ENCODE measurements at regions not wholly inside any gene's neighbourhood (a gene's known extent, or its start where the extent isn't known, plus 50 kb on each side); places are given as distances from the start of the nearest gene placed in this dataset.
"Not testable (repeated sequence)": the region's sequence is repeated elsewhere in the genome, so short reads cannot be mapped to it uniquely, and the experiment has no call there.

DNA sequence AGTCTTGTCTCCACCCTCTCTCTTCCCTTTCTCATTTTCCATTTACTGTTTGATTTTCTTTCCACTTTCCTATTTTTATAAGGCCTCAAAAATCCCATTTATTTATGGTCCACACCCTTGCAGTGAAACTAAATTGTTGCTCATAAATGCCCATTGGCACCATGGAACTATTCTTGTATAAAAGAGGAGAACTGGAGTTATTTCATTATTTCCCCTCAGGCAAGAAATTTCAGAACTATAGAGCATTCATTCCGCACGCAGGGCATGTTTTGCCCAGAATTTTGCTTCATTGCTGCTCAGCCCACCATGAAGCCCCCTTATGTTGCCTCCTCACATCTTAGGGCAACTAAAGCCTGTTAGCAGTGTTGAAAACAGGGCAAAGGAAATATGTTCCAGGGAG is 113.7 kb upstream of the MMADHC start:
- no peaks in the 10 kb centered on the region for H3K9me3 ChIP-seq
- intact Hi-C loops (cut with DNase I), result no loop called here
- H3K27me3 ChIP-seq, result no peaks in the 10 kb centered on the region
- no peak overlapping the region for H3K27ac ChIP-seq
- H3K4me1 ChIP-seq, result no peaks in the 10 kb centered on the region
- WGBS, 2 donors, result 85 to 92% methylated on average over 2 of the region's 2 CpGs
- DNase-seq, result no peak
- H3K36me3 ChIP-seq, result no peaks in the 10 kb centered on the region
- TF ChIP-seq POLR2A (IDR thresholded peaks at IDR 0.05), result no peak
- TF ChIP-seq, protein P1, sequence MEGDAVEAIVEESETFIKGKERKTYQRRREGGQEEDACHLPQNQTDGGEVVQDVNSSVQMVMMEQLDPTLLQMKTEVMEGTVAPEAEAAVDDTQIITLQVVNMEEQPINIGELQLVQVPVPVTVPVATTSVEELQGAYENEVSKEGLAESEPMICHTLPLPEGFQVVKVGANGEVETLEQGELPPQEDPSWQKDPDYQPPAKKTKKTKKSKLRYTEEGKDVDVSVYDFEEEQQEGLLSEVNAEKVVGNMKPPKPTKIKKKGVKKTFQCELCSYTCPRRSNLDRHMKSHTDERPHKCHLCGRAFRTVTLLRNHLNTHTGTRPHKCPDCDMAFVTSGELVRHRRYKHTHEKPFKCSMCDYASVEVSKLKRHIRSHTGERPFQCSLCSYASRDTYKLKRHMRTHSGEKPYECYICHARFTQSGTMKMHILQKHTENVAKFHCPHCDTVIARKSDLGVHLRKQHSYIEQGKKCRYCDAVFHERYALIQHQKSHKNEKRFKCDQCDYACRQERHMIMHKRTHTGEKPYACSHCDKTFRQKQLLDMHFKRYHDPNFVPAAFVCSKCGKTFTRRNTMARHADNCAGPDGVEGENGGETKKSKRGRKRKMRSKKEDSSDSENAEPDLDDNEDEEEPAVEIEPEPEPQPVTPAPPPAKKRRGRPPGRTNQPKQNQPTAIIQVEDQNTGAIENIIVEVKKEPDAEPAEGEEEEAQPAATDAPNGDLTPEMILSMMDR (IDR thresholded peaks at IDR 0.05), result no peak
- no peak overlapping the region for H3K4me3 ChIP-seq

DNA sequence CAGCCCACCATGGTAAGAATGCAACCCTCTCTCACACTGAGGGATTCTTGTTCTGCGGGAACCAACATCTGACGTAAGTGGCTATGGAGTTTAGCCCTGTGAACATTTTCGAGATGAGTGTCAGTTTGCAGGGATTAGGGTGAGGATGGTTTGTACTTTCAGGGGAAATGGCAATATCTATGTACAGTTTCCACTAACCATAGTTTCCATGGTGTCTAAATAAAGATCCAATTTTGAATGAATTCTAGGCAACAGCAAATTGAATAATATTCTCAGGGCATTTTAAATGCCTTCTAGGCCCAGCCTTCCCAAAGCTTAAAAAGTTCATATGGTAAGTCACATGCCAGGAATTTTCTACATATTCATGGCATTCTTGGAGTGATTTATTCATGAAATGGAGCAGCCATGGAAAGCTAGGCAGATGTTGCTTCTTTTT is 105.4 kb upstream of the MMADHC start:
- intact Hi-C loops (cut with DNase I), result no loop called here
- H3K27me3 ChIP-seq, result no peaks in the 10 kb centered on the region
- H3K36me3 ChIP-seq, result no peaks in the 10 kb centered on the region
- H3K27ac ChIP-seq, result no peak overlapping the region
- H3K4me3 ChIP-seq, result no peak overlapping the region
- no peaks in the 10 kb centered on the region for H3K4me1 ChIP-seq
- no peaks in the 10 kb centered on the region for H3K9me3 ChIP-seq
- no peak for DNase-seq
- TF ChIP-seq, protein P1 (IDR thresholded peaks at IDR 0.05), result no peak
- TF ChIP-seq POLR2A (IDR thresholded peaks at IDR 0.05), result no peak
- WGBS, 2 donors, result 58 to 75% methylated on average over 3 of the region's 3 CpGs

DNA sequence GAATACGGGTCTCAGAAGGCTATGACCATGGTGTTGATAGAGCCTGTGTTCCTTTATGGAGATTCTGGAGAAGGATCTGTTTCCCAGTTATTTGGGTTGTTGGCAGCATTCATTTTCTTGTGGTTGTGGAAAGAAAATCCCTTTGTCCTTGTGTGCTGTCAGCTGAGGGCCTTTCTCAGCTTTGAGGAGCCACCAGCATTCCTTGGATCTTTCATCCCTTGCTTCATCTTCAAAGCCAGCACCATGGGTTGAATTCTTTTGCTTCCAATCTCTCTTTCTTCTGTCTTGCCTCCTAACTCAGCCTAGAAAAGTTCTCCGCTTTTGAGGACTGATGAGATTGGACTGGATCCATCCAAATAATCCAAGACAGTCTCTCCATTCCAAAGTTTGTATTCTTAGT is 103.2 kb upstream of the MMADHC start:
- Histone ChIP-seq H3K4me3 (no peak overlapping the region), H3K36me3 (no peaks in the 10 kb centered on the region), H3K9me3 (no peaks in the 10 kb centered on the region), H3K4me1 (no peaks in the 10 kb centered on the region), H3K27me3 (no peaks in the 10 kb centered on the region), H3K27ac (no peak overlapping the region)
- WGBS, 2 donors, result 64 to 83% methylated on average over 2 of the region's 2 CpGs
- intact Hi-C loops (cut with DNase I), result no loop called here
- TF ChIP-seq POLR2A (IDR thresholded peaks at IDR 0.05), result no peak
- TF ChIP-seq, protein P1 (IDR thresholded peaks at IDR 0.05), result no peak
- DNase-seq, result no peak

DNA sequence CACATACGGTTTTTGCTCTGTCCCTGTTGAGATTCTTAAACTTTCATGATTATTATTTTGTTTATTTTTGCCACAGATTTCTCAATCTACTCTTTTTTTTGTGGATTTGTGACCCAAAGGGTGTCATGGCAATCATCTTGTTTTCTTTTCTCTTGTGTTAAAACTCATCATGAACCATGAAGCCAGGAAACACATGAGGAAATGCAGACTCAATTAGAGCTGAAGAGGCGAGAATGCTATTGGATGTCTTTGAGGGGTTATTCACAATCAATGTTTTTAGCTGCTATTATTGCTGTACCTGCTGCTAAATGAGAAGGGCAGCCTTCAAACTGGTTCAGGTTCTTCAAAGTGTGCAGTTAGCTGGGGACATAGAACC is 99.5 kb upstream of the MMADHC start:
- H3K4me1 ChIP-seq, result no peaks in the 10 kb centered on the region
- DNase-seq, result no peak
- TF ChIP-seq, protein P1 (IDR thresholded peaks at IDR 0.05), result no peak
- TF ChIP-seq POLR2A (IDR thresholded peaks at IDR 0.05), result no peak
- H3K27ac ChIP-seq, result no peak overlapping the region
- intact Hi-C loops (cut with DNase I), result no loop called here
- no peaks in the 10 kb centered on the region for H3K9me3 ChIP-seq
- 44 to 68% methylated on average over 2 of the region's 2 CpGs for WGBS, 2 donors
- no peaks in the 10 kb centered on the region for H3K27me3 ChIP-seq
- H3K4me3 ChIP-seq, result no peak overlapping the region
- H3K36me3 ChIP-seq, result no peaks in the 10 kb centered on the region

DNA sequence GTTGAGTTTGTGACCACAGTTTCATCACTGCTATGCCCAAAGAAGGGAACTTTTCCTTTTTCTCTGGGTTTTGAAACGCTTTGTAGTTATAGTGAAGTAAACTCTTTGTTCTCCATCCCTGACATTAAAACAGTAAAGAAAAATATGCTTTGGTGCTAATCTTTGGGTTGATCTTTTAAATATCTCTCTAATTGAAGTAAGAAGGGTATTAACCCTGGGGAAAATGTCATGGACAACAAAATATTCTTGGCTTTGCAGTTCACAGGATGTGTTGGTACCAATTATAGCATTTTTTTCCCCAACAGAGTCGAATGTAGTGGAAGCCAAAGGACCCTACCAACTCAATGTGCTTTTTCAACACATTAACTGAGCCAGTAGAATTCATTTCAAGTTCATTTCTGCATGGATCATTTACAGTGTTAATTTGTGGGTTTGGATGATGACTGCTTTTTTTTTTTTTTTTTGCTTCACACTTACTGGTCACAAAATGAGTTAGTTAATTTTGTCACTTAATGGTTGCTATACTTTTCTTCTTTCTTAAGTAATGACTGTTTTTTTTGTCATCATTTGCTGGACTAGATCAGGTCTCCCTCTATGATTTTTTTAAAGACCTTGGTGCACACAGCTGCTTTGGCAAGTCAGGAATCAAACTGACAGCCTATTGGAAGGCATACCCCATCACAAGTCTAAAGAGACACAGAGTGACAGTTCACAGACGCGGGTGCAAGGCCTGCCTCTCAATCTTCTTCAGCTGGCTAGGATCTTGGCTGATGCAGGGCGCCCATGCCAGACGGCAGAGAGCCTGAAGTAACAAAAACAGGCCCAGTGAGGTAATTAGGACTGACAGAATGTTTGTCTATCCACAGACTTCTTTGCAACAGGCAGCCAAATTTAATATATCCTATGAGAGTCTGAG is 98.8 kb upstream of the MMADHC start:
- Histone ChIP-seq H3K4me3 (no peak overlapping the region), H3K27ac (no peak overlapping the region), H3K27me3 (no peaks in the 10 kb centered on the region), H3K9me3 (no peaks in the 10 kb centered on the region), H3K36me3 (no peaks in the 10 kb centered on the region), H3K4me1 (no peaks in the 10 kb centered on the region)
- 50 to 64% methylated on average over 6 of the region's 6 CpGs for WGBS, 2 donors
- intact Hi-C loops (cut with DNase I), result no loop called here
- TF ChIP-seq, protein P1 (IDR thresholded peaks at IDR 0.05), result no peak
- TF ChIP-seq POLR2A (IDR thresholded peaks at IDR 0.05), result no peak
- no peak for DNase-seq

DNA sequence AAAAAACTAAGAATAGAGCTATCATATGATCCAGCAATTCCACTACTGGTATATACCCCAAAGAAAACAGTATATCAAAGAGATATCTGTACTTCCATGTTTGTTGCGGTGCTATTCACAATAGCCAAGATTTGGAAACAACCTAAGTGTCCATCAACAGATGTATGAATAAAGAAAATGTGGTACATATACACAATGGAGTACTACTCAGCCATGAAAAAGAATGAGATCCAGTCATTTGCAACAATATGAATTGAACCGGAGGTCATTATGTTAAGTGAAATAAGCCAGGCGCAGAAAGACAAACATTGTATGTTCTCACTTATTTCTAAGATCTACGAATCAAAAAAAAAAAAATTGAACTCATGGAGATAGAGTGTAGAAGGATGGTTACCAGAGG is 97.8 kb upstream of the MMADHC start:
- H3K27me3 ChIP-seq; DNase-seq; H3K27ac ChIP-seq; intact Hi-C loops (cut with DNase I); H3K9me3 ChIP-seq; H3K4me3 ChIP-seq; H3K36me3 ChIP-seq; H3K4me1 ChIP-seq: not testable (repeated sequence)
- WGBS, 2 donors, result 79 to 98% methylated on average over 4 of the region's 4 CpGs

All from esophagus squamous epithelium (tissue), 5 donors.